ENCODE measurements at regions not wholly inside any gene's neighbourhood (a gene's known extent, or its start where the extent isn't known, plus 50 kb on each side); places are given as distances from the start of the nearest gene placed in this dataset.

GRCh38 chr9:81489046-81489445 is 200.3 kb downstream of the TLE1 start:
- no peak for DNase-seq (ENCODE audit: low spot score)

DNA sequence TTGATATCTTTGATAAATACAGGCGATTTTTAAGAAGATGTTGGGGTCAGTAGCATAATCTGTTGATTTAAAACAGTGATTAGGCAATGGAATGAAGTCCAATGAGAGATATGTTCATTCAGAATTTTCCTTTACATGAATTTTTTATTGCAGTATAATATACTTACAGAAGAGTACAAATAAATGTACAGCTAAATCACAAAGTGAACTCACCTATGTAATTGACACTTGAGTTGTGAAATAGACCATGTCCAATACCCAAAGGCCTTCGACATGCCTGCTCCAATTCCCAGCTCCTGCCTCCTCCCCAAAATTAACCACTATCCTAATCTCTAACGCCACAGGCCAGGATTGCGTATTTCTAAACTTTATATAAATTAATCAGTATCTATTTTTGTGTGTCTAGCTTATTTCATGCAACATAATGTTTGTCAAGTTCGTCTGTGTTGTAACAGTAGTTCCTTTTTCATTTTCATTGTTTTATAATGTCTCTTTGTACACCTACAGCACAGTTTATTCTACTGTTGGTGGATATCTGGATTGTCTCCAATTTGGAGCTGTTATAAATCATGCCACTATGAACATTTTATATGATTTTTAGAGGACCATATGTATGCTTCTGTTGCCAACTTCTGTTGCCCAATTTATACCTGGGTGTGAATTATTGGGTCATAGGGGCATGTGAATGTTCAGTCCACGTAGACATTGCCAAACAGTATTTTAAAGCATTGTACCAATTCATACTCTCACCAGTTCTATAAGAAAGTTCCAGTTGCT is 208.3 kb downstream of the TLE1 start:
- no peak for DNase-seq (ENCODE audit: low spot score)

DNA sequence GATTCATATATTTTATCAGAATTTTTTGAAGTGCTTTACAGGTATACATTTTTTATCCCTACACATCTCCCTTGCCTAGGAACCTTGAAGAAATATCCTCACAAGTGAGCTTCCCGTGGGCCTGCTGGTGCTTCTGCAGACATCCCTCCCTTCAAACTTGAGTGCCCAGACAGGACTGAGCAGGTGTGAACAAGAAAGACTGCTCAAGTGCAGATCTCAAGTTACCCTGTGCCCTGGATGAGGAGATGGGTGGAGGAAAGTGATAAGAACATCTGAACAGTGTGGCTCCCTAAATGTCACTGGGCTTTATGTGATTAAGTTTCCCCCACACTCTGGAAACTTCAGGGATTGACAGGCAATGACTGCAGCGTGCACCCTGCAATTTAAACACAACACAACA is 209.8 kb downstream of the TLE1 start:
- DNase-seq (ENCODE audit: low spot score) = no peak

- peak; percentile 62 for DNase-seq (ENCODE audit: low spot score)
These were observed 211.7 kb downstream of the TLE1 start for GRCh38 chr9:81477669-81478068.

- no peak for DNase-seq (ENCODE audit: low spot score)
These were observed 212.4 kb downstream of the TLE1 start for GRCh38 chr9:81476813-81477490.

GRCh38 chr9:81474792-81475191 is 214.6 kb downstream of the TLE1 start:
- DNase-seq (ENCODE audit: low spot score) = no peak

DNA sequence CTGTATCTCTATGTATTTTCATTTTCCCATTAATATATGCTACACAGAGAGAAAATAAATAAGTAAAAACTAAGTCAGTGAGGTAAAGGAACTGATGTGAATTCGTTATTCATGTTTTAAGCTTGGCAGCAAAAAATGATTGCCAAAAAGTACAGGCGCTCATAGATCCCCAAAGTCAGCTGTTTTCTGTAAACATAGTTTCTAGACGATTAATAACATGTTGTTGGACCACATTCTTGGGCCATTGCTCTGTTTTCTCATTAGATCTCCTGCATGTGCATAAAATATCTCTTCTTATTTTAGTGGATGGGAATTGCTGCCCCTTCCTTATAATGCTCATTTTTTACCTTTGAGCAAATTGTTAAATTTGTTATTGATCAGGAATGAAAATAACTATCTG is 215.2 kb downstream of the TLE1 start:
- no peak for DNase-seq (ENCODE audit: low spot score)

- no peak for DNase-seq (ENCODE audit: low spot score)
These were observed 215.6 kb downstream of the TLE1 start for GRCh38 chr9:81473708-81474107.

GRCh38 chr9:81473206-81473605 is 216.1 kb downstream of the TLE1 start:
- no peak for DNase-seq (ENCODE audit: low spot score)

GRCh38 chr9:81472701-81473100 is 216.6 kb downstream of the TLE1 start:
- DNase-seq (ENCODE audit: low spot score) = no peak

GRCh38 chr9:81470864-81471263 is 218.5 kb downstream of the TLE1 start:
- no peak for DNase-seq (ENCODE audit: low spot score)

DNA sequence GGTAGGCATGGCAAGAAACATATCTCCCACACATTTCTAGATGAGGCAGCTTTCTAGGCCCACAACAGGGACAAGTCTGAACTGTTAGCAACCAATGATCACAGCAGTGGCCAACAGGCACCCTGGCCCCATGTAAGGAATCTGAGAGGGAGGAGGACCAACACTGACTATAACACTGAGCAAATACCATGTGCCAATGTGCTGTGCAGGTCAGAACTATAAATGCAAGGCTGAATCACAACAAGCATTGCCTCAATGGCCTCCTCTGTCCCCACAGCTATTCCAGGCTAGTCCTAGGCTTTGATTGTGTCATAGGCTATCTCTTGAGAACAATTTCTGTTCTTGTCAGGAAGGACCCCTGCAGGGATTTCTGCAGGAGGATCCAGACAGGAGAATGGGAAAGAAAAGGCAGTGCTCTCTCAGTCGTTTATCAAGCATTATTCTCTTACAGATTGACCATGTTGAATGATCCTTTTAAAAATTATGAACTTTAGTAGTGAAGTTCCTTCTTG is 221.2 kb downstream of the TLE1 start:
- no peak for DNase-seq (ENCODE audit: low spot score)

DNA sequence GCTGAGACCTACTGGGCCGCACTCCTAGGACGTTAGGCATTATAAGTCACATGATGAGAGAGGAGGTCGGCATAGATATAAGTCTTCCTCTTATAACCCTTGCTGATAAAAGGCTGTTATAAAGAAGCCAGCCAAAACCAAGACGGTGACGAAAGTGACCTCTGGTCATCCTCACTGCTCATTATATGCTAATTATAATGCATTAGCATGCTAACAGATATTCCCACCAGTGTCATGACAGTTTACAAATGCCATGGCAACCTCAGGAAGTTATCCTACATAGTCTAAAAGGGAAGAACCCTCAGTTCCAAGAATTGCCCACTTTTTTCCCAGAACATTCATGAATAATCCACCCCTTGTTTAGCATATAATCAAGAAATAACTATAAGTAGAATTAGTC is 222.4 kb downstream of the TLE1 start:
- DNase-seq (ENCODE audit: low spot score) = no peak

DNA sequence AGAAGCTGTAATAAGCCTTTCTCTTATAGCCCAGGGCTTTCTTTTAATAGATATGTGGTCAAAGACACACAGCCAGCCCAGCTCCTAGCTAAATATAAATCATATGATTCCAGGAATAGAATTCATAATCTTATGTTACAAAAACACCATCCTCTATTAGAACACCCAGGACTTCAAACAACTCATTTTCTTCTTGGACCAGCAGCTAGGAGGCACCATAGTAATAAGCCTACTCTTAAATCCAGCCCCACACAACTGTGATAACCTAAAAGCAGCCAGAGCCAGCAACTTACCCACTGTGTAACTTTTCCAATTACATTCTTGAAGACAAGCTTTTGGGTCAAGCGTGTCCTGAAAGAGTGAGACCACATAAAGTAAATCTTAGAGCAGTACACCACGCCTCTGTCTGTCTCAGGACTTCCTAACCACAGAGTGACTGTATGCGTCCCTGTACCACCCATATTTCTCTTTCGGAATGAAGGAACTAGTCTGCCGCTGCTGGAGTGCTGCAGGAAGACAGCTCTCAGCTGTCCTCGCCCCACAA is 223.8 kb downstream of the TLE1 start:
- no peak for DNase-seq (ENCODE audit: low spot score)

DNA sequence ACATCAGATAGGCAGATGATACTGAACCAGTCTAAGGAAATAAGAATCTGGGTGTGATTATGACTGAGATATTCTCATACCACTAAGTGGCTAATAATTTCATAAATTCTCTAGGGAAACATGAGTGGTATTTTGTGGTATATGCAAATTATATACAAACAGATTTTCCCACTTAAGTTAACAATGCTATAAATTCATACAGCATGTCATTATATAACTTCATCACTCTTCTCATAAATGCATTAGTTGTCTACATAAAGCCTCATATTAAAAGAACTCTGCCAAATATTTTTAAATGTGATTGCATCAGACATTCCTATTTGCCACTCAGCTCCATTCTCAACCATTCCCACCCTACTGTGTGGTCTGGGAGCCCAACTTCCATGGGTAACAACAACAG is 226.5 kb downstream of the TLE1 start:
- peak; percentile 9 for DNase-seq (ENCODE audit: low spot score)

DNA sequence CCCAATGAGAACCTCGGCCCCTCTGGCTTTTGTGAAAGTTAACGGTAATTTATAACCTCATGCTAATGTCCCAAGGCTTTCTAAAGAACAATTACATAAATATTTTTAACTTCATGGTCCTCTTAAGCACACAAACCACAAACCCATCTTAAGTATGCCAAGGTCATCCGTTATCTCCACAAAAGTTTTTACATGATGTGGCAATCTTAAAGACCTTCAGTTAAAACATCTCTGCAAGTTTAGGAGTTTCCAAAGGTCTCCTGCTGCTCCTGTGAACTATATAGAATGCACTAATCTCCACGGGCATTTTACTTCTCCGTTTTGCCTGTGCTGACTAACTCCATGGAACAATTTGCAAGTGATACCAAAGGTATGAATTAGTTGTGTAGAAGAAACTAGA is 228.2 kb downstream of the TLE1 start:
- DNase-seq (ENCODE audit: low spot score) = no peak

- no peak for DNase-seq (ENCODE audit: low spot score)
These were observed 228.7 kb downstream of the TLE1 start for GRCh38 chr9:81460693-81461092.

- no peak for DNase-seq (ENCODE audit: low spot score)
These were observed 229.8 kb downstream of the TLE1 start for GRCh38 chr9:81459591-81459990.

DNA sequence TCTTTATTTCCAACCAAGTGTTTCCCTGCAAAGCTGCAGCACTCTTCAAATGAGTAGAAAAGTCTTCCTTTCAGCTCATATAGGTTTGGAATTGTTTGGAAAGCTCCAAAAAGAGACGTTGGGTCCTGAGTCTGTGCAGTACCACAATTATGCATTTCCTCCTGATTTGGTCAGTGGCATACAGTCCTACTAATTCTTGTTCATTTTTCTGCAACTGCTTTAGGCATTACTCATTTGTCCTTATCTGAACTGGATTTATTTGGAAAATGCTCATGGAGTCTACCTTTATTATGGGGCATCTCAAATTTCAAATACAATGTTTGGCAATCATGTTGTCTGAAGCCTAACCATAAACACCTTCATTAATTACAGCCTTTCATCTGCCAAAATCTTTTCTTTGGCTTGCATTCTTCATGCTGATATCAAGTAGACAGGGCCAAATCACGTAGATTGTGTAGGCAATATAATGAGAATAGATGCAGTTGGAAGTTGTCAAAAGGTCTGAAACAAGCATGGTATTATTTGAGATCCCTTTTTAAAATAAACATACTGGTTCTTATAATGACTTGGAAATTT is 232.8 kb downstream of the TLE1 start:
- peak; percentile 54 for DNase-seq (ENCODE audit: low spot score)

- no peak for DNase-seq (ENCODE audit: low spot score)
These were observed 233.7 kb downstream of the TLE1 start for GRCh38 chr9:81455462-81456219.

GRCh38 chr9:81445331-81445921 is 243.9 kb downstream of the TLE1 start:
- no peak for DNase-seq (ENCODE audit: low spot score)

- peak; percentile 75 for DNase-seq (ENCODE audit: low spot score)
These were observed 257.7 kb downstream of the TLE1 start for GRCh38 chr9:81431641-81432040.

Measured in GM03348 (cell line).